CD14-positive monocyte (primary cell): ENCODE measurements at regions not wholly inside any gene's neighbourhood (a gene's known extent, or its start where the extent isn't known, plus 50 kb on each side); places are given as distances from the start of the nearest gene placed in this dataset.

ENCODE experiments used
- DNase-seq, 3 donors: peaks; one replicate each; pipeline ENCODE4 v3.0.0-alpha.2; 2011 to 2022
- H2AFZ ChIP-seq: 2 replicates; pipeline ENCODE4 v1.6.0; 2012; ENCODE audit warnings: mild to moderate bottlenecking, low read depth, low read length, inconsistent platforms; ENCODE audit not compliant: insufficient read depth, poor library complexity, severe bottlenecking
- H3K27ac ChIP-seq, 2 donors: 1 replicate in 1 of 2; 2 replicates in 1 of 2; pipeline ENCODE4 v1.5.1; 2012 to 2013; ENCODE audit warnings: low read length in 2 of 2, control low read depth in 1 of 2, inconsistent platforms in 1 of 2, low read depth in 1 of 2, mild to moderate bottlenecking in 1 of 2
- H3K27me3 ChIP-seq, 2 donors: one replicate each; pipeline versions ENCODE4 v1.6.0 to v1.6.1; 2011 to 2013; ENCODE audit warnings: low read length in 2 of 2; ENCODE audit not compliant: control insufficient read depth in 2 of 2, insufficient read depth in 2 of 2
- H3K36me3 ChIP-seq, 2 donors: replicated peaks in 1 of 2; 1 replicate in 1 of 2; 2 replicates in 1 of 2; pipeline versions ENCODE4 v1.5.1 to v1.6.1; 2012 to 2013; ENCODE audit warnings: low read length in 2 of 2, control low read depth in 1 of 2, inconsistent platforms in 1 of 2, mild to moderate bottlenecking in 1 of 2; ENCODE audit not compliant: insufficient read depth in 2 of 2, control insufficient read depth in 1 of 2
- H3K4me1 ChIP-seq, 2 donors: 1 replicate in 1 of 2; 2 replicates in 1 of 2; pipeline versions ENCODE4 v1.5.1 to v1.6.1; 2012 to 2013; ENCODE audit warnings: low read length in 2 of 2, control low read depth in 1 of 2, inconsistent platforms in 1 of 2, mild to moderate bottlenecking in 1 of 2, moderate library complexity in 1 of 2; ENCODE audit not compliant: insufficient read depth in 2 of 2, control insufficient read depth in 1 of 2
- H3K4me2 ChIP-seq: replicated peaks from 2 replicates; pipeline ENCODE3; 2012; ENCODE audit warnings: low read length, moderate library complexity, mild to moderate bottlenecking; ENCODE audit not compliant: poor library complexity, severe bottlenecking; ENCODE audit errors: extremely low read depth
- H3K4me3 ChIP-seq, 3 experiments: fragments of 200-600 bp in 1 of 3; sonication (generic) in 1 of 3; replicated peaks in 1 of 3; 1 replicate in 2 of 3; 2 replicates in 1 of 3; pipeline ENCODE4 v1.5.1; 2011 to 2013; ENCODE audit warnings: low read length in 3 of 3, mild to moderate bottlenecking in 3 of 3, control low read depth in 2 of 3, low read depth in 2 of 3, inconsistent platforms in 1 of 3, moderate library complexity in 1 of 3
- H3K79me2 ChIP-seq: 2 replicates; pipeline ENCODE4 v1.6.0; 2012; ENCODE audit warnings: mild to moderate bottlenecking, control low read depth, inconsistent platforms, low read length, moderate library complexity; ENCODE audit not compliant: insufficient read depth
- H3K9ac ChIP-seq: 2 replicates; pipeline ENCODE4 v1.6.0; 2017; ENCODE audit warnings: low read length, mild to moderate bottlenecking; ENCODE audit not compliant: insufficient read depth, poor library complexity, severe bottlenecking
- H3K9me3 ChIP-seq, 2 donors: replicated peaks in 1 of 2; 1 replicate in 1 of 2; 2 replicates in 1 of 2; pipeline versions ENCODE4 v1.5.1 to v1.6.1; 2012 to 2013; ENCODE audit warnings: low read length in 2 of 2, control low read depth in 1 of 2; ENCODE audit not compliant: control insufficient read depth in 1 of 2, insufficient read depth in 1 of 2
- H4K20me1 ChIP-seq: 2 replicates; pipeline ENCODE4 v1.6.0; 2012; ENCODE audit warnings: mild to moderate bottlenecking, low read length, control low read depth, moderate library complexity; ENCODE audit not compliant: insufficient read depth
- H3K27ac Mint-ChIP-seq, 7 donors: one replicate each; pipeline ENCODE4 v1.8.0; 2020; ENCODE audit warnings: mild to moderate bottlenecking in 7 of 7, mixed read lengths in 7 of 7, moderate library complexity in 6 of 7, inconsistent platforms in 2 of 7
- H3K27me3 Mint-ChIP-seq, 3 donors: one replicate each; pipeline ENCODE4 v1.8.0; 2021 to 2022; ENCODE audit warnings: low read depth in 3 of 3, mild to moderate bottlenecking in 3 of 3, mixed read lengths in 3 of 3, moderate library complexity in 3 of 3, inconsistent platforms in 1 of 3
- H3K36me3 Mint-ChIP-seq, 2 donors: one replicate each; pipeline ENCODE4 v1.8.0; 2020; ENCODE audit warnings: mixed read lengths in 2 of 2, inconsistent platforms in 1 of 2, mild to moderate bottlenecking in 1 of 2
- H3K4me1 Mint-ChIP-seq: one replicate; pipeline ENCODE4 v1.8.0; 2020; ENCODE audit warnings: mild to moderate bottlenecking, mixed read lengths
- H3K4me3 Mint-ChIP-seq, 2 donors: one replicate each; pipeline ENCODE4 v1.8.0; 2020; ENCODE audit warnings: mild to moderate bottlenecking in 2 of 2, mixed read lengths in 2 of 2, moderate library complexity in 1 of 2
- H3K9me3 Mint-ChIP-seq, 7 donors: one replicate each; pipeline ENCODE4 v1.8.0; 2020 to 2022; ENCODE audit warnings: mixed read lengths in 7 of 7, mild to moderate bottlenecking in 6 of 7, moderate library complexity in 6 of 7, inconsistent platforms in 2 of 7
- CTCF ChIP-seq: fragments of 200-600 bp; IDR thresholded peaks from one replicate; pipeline ENCODE4 v1.8.0; 2022; ENCODE audit warnings: antibody characterized with exemption, mild to moderate bottlenecking
- WGBS: methylation state at CpG from one replicate; pipeline ENCODE4 v1.1.5; 2013; ENCODE audit warnings: missing lambda C conversion rate; ENCODE audit not compliant: insufficient coverage; 5-methylcytosine and 5-hydroxymethylcytosine counted together
- intact Hi-C, 2 donors: fragments of 100-400 bp; cut with micrococcal nuclease; formaldehyde crosslinking; loops; one replicate each; pipeline versions ENCODE4 v1.15.0 to v1.15.1; 2023

GRCh38 chr9:91163773-91164471 lies 197.8 kb downstream of the AUH start:
- TF ChIP-seq CTCF = no peak
- Histone ChIP-seq H3K4me1 (peaks cover 42 to 52% of the 10 kb centered on the region in 2 donors), H3K4me3 (peak overlapping the region in 1 of 3 experiments; percentile 28), H3K4me2 (peak overlapping the region; percentile 5), H3K27me3 (no peaks in the 10 kb centered on the region), H3K9me3 (no peaks in the 10 kb centered on the region), H2AFZ (no peak overlapping the region), H3K36me3 (no peaks in the 10 kb centered on the region), H3K9ac (peak overlapping the region; percentile 18), H3K27ac (peak overlapping the region in 1 of 2 donors; percentile 73), H3K79me2 (no peaks in the 10 kb centered on the region), H4K20me1 (no peaks in the 10 kb centered on the region)
- H3K9me3 Mint-ChIP-seq = no peaks in the 10 kb centered on the region
- peaks cover 41% of the 10 kb centered on the region for H3K4me1 Mint-ChIP-seq
- peak overlapping the region; percentile 64 to 72 for H3K4me3 Mint-ChIP-seq
- H3K27me3 Mint-ChIP-seq = peaks cover 0 to 5% (median 4%) of the 10 kb centered on the region in 3 donors
- peaks cover 2 to 14% of the 10 kb centered on the region in 2 donors for H3K36me3 Mint-ChIP-seq
- 81% methylated on average over 14 of the region's 17 CpGs for WGBS
- H3K27ac Mint-ChIP-seq = peak overlapping the region in 6 of 7 donors; percentile 77 to 97 (median 86)
- intact Hi-C loops = loop anchor here in 1 of 2 donors (2.0 to 10.0 kb wide), 4 partner anchors 17 to 131 kb away; no protein-coding TSS in a partner anchor
- DNase-seq = peak; percentile 52 to 82 (median 76)
